GM21423 (cell line): ENCODE measurements at regions not wholly inside any gene's neighbourhood (a gene's known extent, or its start where the extent isn't known, plus 50 kb on each side); places are given as distances from the start of the nearest gene placed in this dataset.
"Not testable (repeated sequence)": the region's sequence is repeated elsewhere in the genome, so short reads cannot be mapped to it uniquely, and the experiment has no call there.

Experiments used
- ATAC-seq: cut with Tn5 transposase; IDR thresholded peaks from one replicate; pipeline ENCODE4 v1.9.1; 2021; ENCODE audit warnings: mild to moderate bottlenecking, moderate library complexity; ENCODE audit not compliant: unreplicated experiment

- no peak for ATAC-seq
Observed at GRCh38 chr5:112570708-112571444, 151.8 kb upstream of the EPB41L4A start.

DNA sequence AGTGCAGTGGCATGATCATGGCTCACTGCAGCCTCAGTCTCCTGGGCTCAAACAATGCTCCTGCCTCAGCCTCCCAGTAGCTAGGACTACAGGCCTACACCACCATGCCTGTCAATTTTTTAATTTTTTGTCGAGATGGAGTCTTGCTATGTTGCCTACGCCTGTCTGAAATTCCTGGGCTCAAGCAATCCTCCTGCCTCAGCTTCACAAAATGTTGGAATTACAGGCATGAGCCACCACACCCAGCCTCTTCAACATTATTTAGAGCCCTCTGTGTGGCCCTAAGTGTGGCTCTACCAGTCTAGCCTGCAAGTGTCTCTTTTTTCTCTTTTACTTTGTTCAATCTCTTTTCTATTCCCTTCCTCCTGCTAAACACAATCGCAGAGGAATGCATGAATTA lies 154.4 kb upstream of the EPB41L4A start:
- no peak for ATAC-seq

DNA sequence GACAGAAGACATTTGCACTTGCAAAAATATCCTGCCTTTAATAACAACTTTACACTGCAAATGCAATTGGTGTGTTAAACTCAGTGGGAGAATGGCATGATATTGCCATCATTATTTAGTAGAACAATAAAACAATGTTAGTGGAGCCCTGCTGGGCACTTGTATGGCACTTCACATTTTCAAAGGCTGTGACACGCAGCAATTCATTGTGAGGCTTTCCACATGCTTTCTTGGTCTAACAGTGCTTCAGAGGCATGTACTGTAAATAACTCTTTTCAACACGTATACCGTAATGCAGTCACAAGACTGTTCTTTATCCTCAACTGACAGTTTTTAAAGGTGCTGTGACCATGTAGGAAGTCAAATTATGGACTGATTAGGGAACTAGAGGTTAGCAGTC lies 155.5 kb upstream of the EPB41L4A start:
- no peak for ATAC-seq

DNA sequence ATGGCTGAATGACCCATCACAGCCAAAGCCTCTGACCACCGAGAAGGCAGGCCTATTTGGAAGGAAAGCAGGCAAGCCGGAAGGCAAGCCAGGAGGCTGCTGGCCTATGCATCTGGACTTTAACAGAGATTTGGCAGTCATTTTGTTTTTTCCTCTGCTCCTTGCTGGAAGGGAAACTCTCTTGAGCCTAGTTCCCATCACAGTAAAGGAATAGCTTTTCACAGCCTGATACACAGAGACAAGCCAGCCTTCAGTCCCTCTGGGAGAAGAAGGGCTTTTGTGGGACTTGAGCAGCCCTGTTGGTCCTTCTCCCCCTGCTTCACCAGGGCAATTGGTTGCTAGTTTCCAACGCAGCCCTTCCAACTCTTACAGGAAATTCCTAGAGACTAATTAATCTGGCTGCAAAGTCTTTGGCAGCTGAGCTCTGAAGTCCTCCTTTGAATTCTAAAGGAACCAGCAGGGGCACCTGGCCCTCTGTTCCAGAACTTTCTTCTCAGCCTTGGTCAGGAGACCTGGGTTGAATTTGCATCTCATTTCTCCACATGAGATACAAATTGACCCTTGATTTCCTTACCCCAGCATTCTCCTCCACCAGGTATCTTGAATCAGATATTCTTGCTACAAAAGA lies 157.3 kb upstream of the EPB41L4A start:
- ATAC-seq = no peak

- no peak for ATAC-seq
Observed at GRCh38 chr5:112579599-112580170, 158.0 kb upstream of the APC start.

DNA sequence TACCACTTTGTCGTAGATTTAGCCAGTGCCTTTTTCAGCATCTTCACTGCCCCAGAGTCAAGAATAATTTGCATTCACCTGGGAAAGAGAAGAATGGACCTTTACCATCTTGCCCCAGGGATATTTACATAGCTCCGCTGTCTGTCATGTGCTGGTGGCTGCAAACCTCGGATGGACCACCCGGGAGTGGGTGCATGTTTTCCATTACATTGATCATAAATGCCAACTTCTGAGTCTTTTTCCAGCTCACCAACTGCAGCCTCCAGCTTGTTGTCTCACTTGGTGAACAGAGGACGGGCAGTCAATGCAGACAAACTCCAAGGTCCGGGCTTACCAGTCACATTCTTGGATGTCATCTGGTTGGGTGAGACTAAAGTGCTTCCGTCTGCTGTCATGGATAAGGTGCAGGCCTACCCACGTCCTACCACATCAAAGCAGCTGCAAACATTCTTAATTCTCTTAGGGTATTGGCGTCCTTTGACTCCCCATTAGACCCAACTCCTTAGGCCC lies 155.8 kb upstream of the APC start:
- ATAC-seq = no peak

- ATAC-seq = no peak
Observed at GRCh38 chr5:112583166-112583565, 154.5 kb upstream of the APC start.

- no peak for ATAC-seq
Observed at GRCh38 chr5:112584781-112585180, 152.9 kb upstream of the APC start.

DNA sequence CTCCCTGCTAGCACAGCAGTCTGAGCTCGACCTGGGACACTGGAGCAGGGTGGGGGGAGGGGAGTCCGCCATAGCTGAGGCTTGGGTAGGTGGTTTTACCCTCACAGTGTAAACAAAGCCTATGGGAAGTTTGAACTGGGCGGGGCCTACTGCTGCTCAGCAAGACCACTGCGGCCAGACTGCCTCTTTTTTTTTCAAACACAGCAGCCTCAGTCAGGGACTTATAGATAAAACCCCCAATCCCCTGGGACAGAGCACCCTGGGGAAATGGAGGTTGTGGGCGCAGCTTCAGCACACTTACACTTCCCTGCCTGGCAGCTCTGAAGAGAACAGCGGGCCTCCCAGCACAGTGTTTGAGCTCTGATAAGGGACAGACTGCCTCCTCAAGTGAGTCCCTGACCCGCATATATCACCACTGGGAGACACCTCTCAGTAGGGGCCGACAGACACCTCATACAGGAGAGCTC lies 151.1 kb upstream of the APC start:
- no peak for ATAC-seq

DNA sequence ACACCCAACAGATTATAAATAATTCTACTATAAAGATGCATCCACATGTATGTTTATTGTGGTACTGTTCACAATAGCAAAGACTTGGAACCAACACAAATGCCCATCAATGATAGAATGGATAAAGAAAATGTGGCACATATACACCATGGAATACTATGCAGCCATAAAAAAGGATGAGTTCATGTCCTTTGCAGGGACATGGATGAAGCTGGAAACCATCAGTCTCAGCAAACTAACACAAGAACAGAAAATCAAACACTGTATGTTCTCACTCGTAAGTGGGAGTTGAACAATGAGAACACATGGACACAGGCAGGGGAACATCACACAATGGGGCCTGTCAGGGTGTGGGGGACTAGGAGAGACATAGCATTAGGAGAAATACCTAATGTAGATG lies 146.8 kb upstream of the APC start:
- not testable (repeated sequence) for ATAC-seq

- no peak for ATAC-seq
Observed at GRCh38 chr5:112594095-112594850, 143.4 kb upstream of the APC start.

- no peak for ATAC-seq
Observed at GRCh38 chr5:112594941-112595340, 142.7 kb upstream of the APC start.

DNA sequence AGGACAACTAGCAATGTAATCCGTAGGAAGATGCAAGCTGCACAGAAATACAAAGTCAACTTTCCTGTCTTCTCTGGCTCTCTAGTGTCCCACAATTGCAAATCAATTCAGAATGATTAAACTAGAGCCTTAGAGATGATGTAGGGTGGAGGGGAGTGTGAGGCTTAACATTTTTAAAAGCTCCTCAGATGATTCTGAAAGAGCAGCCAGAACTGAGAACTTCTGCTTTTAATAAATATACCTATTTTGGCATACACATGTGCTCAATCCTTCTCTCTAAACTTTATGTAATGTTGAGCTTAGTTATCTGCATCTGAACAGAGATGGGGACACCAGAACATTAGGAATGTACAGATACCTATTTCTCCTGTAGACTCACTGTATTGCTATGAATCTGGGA lies 139.9 kb upstream of the APC start:
- ATAC-seq = no peak

DNA sequence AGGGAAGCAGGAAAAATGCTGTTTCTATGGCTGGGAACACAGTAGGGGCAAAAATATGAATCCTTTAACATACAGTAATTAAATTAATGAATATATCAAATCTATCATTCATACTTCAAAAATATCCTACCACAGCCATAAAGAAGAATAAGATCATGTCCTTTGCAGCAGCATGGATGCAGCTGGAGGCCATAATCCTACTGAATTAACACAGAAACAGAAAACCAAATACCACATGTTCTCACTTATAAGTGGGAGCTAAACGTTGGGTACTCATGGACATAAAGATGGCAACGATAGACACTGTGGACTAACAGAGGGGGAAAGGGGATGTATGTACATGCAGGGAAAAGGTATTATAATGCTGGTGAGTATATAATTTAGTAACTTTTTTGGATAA lies 137.2 kb upstream of the APC start:
- ATAC-seq = not testable (repeated sequence)

DNA sequence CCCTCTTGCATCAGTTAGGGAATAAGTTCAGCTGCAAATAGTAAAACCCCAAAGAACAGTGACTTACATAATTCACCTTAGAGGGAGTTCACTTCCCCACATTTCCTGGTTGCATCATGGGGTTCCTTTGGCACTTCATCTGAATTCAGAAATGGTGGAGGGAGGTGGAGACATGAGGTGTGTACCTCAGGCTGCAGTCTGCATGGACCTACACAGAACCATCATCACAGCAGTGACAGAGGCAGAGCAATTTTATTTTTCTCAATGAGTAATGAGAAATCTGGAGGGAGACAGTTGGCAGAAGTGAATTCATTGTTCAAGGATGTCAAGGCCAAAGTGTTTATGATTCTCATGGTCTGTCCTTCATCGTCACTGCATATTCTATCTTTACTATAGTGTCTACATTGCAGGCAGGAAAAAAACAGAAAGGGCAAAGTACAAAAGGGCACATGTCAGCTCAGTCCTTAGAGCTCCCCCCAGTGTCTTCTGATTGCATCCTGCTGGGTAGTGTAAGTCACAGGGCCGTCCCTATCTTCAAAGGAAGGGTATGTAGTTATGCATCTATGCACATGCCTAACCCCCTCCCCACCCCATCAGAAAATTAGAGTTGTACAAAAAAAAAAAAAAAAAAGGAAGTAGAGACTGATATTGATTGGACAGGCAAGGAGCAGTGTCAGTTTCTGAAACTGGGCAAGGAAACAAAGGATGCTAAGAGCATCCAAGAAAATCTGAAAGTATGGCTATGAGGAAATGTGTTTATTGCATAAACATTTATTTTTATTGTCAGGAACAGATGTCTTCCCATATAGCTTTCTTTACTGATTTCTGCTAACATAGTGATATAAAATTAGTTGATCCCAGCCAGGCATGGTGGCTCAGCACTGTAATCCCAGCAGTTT lies 132.7 kb upstream of the APC start:
- peak; percentile 84 for ATAC-seq

- no peak for ATAC-seq
Observed at GRCh38 chr5:112608975-112609374, 128.7 kb upstream of the APC start.

GRCh38 chr5:112612663-112613062 lies 125.0 kb upstream of the APC start:
- ATAC-seq = no peak

DNA sequence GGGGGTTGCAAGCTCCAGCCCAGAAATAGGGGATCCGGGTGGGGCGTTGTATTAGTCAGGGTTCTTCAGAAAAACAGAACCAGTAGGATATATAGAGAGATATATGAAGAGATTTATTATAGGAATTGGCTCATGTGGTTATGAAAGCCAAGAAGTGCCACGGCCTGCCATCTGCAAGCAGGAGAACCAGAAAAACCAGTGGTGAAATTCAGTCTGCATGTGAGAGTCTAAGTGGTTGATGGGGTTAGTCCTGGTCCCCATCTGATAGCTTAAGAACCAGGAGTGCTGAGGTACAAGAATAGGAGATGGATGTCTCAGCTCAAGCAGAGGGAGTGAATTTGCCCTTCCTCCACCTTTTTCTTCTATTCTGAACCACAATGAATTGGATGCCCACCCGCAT lies 123.4 kb upstream of the APC start:
- no peak for ATAC-seq

- ATAC-seq = no peak
Observed at GRCh38 chr5:112614986-112615385, 122.7 kb upstream of the APC start.

DNA sequence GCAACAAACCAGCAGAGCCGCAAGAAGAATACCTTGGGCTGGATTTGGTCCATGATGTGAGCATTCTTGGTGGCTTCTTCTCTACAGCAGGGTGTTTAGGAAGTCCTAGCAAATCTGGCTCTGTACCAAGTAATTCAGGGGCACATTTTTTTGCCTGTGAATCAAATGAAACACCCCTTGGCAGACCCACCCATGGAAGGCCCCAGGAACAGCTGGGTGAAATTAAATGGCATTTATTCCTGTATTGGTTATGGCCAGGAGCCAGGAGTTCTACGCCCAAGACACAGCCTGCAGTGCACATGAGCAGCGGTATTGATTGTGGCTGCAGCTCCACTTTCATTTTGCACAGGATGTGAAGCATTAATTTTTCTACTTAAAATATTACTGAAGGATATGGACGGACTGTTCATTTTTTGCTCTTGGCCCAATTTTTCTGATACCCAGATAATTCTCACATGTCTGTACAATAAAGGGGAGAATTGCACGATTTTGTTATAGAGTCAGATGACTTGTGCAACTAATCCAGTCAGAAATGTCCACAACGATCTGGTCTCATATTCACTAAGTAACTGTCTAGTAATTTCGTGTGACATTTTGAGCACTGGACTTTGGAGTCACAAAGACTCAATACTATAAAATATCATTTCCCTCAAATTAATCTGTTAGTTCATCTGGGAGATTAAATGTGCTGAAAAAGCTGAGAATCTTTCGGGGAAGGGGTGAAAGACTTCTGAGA lies 120.7 kb upstream of the APC start:
- no peak for ATAC-seq
